Iris pigment epithelial cell (primary cell): ENCODE measurements at regions not wholly inside any gene's neighbourhood (a gene's known extent, or its start where the extent isn't known, plus 50 kb on each side); places are given as distances from the start of the nearest gene placed in this dataset.
"Not testable (repeated sequence)": the region's sequence is repeated elsewhere in the genome, so short reads cannot be mapped to it uniquely, and the experiment has no call there.

Experiments used
- DNase-seq: peaks from one replicate; pipeline ENCODE4 v3.0.0-alpha.2; 2011; ENCODE audit warnings: low read depth

- no peak for DNase-seq
These were observed 159.2 kb upstream of the CDH5 start for GRCh38 chr16:66207139-66207882.

DNA sequence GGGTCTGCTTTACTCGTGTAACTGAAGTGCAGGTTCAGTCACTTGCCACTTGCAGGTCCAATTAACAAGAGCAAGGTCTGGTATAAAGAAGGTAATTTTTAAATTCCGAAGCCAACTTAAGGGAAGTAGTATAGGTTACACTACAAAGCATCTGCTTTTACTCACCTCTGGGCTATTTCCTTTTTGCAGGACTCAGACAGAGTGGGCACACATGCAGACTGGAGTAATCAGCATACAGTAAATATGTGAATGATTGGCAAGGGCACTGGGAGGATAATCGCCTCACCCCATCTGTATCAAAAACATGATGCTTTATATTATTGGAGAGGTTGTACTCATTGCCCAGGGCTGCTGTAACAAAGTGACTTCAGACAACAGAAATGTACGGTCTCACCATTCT, 160.1 kb upstream of the CDH5 start:
- no peak for DNase-seq

DNA sequence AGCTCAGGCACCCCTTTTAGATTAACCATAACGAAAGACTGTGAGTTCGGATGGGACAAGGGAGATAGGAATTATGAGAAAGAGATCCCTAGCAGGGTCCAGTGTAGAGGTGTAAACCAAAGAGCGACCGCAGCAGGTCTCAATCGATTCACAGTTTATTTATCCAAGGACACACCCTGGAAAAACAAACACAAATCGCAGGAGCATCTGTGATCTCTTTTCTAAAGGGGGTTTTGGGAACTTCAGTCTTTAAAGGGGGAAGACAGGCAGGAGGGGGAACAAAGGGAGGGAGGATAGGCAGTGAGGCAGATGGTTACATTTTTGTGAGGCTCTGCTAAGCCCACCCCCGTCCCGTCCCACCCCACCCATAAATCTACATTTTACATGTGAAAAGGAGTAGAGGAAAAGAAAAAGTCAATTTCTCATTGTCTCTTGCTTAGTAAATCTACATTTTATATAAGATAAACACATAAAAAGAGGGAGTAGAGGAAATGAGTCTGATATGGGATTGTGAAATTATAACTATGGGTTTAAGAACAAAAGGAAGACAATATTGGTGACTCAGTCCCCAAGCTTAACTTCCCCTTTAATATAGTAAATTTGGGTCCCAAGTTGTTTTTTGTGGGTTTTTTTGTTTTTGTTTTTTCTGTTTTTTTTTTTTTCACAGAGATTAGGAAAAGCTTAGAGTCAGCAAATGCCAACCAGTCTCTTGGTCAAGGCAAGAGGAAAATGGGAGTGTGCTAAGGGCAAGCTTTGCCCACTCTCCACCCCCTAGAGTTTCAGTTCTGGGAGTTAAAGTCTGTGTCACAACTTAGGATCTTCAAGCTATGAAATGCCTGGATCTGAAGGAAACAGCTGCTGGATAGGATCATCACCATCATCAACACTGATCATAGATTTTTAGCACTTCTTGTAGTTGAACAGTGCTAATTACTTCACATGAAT, 160.9 kb upstream of the CDH5 start:
- DNase-seq = peak; percentile 33

DNA sequence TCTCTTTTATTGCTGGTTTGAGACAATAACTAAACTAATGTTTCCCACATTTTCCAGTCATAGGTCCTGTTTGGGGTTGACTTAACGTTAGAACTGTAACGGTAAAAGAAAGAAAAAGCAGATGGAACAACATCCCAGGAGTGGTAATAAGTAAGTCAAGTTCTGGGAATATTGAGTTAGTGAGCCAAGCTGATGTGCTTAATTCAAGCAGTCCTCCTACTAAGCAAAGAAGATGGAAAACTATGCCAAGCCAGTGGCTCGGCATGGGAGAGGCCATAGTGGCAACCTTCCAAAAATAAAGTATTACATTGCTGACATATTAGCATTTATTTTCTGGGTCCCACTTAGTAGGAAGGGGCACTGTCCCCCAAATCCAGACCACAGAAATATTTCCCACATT, 161.7 kb upstream of the CDH5 start:
- peak; percentile 22 for DNase-seq

GRCh38 chr16:66203476-66203875, 163.0 kb upstream of the CDH5 start:
- no peak for DNase-seq

- DNase-seq = peak; percentile 52
These were observed 167.3 kb upstream of the CDH5 start for GRCh38 chr16:66199189-66199588.

DNA sequence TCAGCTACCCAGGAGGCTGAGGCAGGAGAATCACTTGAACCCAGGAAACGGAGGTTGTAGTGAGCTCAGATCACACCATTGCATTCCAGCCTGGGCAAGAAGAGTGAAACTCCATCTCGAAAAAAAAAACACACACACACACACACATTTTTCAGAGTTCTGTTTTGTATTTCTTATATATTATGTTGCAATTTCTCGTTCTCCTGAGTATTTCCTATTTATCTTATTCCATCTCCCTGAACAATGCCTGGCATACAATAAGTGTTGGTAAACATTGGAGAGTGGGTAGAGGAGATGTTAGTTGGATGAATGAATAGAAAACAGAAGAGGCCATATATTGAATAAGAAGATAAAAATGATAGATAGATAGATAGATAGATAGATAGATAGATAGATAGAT, 167.8 kb upstream of the CDH5 start:
- no peak for DNase-seq

GRCh38 chr16:66197668-66198278, 168.7 kb upstream of the CDH5 start:
- no peak for DNase-seq

DNA sequence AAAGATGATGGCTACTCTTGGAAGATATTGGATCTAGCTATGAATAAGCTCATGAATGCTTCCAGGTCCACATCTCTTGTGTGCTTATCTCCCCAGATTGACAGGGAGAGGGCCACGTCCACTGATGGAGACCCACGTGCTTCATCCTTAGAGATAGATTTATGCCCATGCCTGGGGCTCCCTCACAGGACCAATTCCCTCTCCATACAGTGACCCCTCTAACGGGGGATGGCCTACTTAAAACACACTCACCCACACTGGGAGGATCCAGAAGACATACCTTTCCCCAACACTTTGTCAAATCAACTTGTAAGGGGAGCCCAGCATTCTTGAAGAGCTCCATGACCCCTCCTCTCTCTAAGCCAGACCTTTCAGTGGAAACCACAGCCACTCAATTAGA, 169.7 kb upstream of the CDH5 start:
- no peak for DNase-seq

GRCh38 chr16:66194866-66195265, 171.6 kb upstream of the CDH5 start:
- DNase-seq = no peak

- no peak for DNase-seq
These were observed 172.8 kb upstream of the CDH5 start for GRCh38 chr16:66193543-66194229.

DNA sequence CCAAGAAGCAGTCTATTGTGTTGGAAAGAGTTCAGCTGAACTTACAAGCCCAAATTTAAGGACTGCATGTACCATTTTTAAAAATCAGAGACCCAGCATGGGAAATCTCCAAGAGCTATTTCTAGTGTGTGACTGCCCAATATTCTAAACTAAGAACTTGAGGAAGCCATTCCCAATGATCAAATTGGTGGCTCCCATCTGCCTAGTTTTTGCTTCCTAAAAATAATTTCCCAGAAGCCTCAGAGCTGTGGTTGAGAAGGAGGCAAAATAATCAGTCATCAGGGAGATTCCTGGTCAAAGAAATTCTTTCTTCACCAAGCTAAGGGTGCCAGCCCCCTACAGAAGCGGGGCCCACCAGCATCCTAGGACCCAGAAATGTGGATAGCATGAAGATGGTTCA, 176.1 kb upstream of the CDH5 start:
- no peak for DNase-seq

DNA sequence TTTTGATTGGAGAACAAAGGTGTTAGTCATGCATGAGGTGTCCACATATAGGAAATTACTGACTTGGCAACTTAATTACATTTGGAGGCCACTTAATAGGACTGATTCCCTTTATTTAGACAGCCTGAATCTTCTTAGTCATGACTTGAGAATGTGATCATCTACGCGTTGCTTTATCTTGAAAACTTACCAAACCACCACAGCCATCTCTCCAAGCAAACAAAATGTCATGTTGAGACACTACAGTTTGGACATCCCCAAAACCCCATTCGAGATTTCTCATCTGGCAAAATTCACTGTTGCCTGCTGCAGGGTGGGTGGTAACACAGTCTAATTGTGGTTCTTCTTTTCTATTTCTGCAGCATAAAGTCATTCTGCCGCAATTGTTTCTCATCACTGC, 176.5 kb upstream of the CDH5 start:
- peak; percentile 91 for DNase-seq

GRCh38 chr16:66188917-66189725, 177.4 kb upstream of the CDH5 start:
- peak; percentile 82 for DNase-seq

GRCh38 chr16:66186251-66186785, 180.2 kb upstream of the CDH5 start:
- DNase-seq = no peak

DNA sequence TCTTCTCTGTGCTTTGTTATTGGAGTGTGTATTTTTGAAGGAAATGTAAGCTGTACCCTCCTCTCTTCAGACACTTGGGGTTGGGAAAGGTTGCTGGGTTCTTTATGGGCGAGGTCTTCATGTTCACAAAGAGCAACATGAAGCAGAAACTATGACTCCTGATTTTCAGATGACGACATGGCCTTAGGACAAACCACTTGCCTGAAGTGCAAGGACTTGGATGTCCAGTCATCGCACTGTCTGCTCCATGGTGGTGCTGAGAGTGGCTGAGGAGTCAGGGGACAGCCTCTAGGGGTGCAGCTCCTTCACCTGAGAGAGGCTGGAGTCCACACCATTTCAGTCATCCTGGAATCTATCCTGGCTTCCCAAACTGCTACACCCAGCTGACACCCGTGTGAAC, 183.9 kb upstream of the CDH5 start:
- no peak for DNase-seq

DNA sequence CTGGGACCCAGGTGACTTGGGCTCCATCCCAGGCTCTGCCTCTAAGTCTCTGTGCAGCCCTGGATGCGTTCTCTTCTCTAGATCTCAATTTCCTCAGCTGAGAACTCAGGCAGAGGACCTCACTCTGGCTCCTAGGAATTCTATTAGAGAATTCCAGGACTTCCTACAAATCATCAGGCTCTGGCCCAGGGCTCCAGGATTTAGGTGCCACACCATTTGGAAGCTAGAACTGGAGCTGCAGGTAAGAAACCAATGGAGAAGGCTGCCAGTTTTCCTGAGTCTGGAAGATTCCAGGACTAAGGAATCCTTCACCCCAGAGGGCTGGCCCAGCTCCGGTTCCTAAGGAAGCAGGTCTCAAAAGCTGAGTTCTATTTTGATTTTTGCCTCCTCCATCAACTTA, 189.8 kb upstream of the CDH5 start:
- DNase-seq = no peak

- no peak for DNase-seq
These were observed 190.4 kb upstream of the CDH5 start for GRCh38 chr16:66176111-66176510.

- DNase-seq = no peak
These were observed 190.9 kb upstream of the CDH5 start for GRCh38 chr16:66175636-66176035.

GRCh38 chr16:66175058-66175457, 191.4 kb upstream of the CDH5 start:
- no peak for DNase-seq

DNA sequence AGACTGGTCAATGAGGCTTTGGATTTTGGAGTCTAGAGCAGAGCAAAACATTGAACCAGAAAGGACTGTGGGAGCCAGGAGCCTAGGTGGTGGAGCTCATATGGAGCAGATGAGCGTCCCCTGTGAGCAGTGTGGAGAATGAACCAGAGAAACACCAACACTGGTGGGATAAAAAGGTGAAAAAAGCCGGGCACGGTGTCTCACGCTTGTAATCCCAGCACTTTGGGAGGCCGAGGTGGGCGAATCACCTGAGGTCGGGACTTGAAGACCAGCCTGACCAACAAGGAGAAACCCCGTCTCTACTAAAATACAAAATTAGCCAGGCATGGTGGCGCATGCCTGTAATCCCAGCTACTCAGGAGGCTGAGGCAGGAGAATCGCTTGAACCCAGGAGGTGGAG, 192.7 kb upstream of the CDH5 start:
- not testable (repeated sequence) for DNase-seq
